GM21786 (cell line): ENCODE measurements at regions not wholly inside any gene's neighbourhood (a gene's known extent, or its start where the extent isn't known, plus 50 kb on each side); places are given as distances from the start of the nearest gene placed in this dataset.

Source experiments
- ATAC-seq: cut with Tn5 transposase; IDR thresholded peaks from one replicate; pipeline ENCODE4 v1.9.1; 2021; ENCODE audit not compliant: unreplicated experiment

DNA sequence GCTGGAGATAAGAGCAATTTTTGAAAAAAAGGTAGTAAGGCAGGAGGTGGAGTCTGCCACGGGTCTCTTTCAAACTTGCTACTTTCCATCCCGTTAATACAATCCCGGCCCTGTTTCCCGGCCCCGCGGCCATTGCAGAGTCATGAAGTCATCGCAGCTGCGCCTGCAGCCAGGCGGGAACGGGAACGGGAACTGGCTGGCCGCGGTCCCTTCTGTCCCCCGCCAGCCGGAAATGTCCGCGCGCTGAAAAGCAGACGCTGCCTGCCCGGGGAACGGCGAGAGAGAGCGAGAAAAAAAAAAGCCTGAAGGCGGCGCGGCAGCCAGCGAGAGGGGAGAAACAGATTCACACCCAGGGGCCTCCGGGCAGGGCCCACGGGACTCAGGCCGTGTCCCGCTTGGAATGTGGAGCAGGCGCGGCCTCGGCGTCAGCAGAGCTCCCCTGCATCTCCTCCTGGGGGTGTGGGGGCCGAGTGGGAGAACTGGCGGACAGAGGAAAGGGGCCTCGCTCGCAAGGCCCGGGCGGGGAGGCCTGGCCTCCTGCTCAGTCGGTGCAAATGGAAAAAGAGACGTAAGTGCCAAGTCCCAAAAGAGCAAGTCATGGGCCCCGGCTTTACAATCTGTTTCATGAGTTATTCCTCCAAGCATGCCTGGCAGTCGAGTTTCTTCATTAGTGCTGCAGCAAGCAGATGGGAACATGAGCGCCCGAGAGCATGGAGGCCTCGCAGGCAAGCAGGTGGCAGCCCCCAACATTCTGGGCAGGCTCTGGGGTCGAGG lies 201.2 kb upstream of the GAS1 start:
- no peak for ATAC-seq

GRCh38 chr9:87149799-87150198 lies 202.5 kb upstream of the GAS1 start:
- ATAC-seq: no peak

DNA sequence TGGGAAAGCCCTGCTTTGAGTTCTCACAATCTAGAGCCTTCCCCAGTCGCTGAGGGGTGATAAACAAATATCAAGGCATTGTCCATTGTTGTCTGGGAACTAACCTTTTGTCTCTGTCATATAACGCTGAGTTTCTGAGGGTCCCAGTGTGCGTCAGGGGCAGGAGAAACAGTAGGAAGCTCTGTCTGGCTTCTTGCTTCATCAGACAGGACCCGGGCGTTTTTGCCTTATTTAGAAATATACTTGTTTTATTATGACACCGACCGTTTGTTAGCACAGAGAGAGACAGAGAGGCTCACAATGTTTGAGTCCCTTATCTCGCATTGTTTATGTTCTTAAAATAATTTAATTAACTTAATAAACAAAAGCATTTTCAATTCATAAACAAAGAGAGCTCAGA lies 204.9 kb upstream of the GAS1 start:
- ATAC-seq: no peak

DNA sequence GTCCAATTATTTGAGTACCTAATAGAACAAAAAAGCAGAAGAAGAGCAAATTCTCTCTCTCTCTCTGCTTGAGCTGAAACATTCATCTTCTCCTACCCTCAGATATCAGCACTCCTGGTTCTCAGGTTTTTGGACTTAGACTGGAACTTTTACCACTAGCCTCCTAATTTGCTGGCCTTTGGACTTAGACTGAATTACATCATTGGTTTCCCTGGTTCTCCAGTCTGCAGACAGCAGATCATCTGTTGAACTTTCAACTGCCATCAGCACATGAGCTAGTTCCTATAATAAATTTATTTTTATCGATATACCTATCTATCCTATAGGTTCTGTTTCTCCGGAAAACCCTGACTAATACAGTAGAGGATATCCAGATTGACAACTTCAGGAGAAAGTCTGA lies 208.9 kb upstream of the GAS1 start:
- ATAC-seq: no peak

DNA sequence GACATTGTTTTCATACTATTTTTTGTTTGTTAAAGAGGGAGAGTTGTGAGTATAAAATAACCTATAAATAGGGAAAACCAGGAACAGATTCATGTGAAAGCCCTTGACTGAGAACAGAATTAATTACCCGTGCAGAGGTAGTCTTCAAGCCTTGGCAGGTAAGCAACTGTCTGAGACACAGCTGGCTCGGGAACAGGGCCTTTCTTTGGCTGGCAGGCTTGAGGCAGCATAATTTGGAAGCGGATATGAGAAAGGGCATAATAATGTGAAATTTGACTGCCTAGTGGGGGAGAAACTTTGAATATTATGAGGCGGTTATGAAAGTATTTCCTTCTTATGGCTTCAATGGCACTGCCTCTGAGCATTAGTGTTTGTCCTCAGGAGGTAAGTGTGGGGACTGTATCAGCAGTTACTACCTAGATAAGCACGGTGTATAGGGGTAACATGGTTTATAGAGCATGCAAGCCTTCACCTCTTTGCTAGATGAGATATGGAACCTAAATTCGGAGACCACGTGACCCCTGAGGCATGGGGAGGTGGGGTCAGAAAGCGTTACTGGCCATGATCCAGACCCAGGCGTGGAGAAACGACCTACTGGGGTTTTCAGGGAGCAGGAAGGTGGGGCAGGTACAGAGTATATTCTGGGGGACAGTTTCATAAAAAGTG lies 210.2 kb upstream of the GAS1 start:
- no peak for ATAC-seq

DNA sequence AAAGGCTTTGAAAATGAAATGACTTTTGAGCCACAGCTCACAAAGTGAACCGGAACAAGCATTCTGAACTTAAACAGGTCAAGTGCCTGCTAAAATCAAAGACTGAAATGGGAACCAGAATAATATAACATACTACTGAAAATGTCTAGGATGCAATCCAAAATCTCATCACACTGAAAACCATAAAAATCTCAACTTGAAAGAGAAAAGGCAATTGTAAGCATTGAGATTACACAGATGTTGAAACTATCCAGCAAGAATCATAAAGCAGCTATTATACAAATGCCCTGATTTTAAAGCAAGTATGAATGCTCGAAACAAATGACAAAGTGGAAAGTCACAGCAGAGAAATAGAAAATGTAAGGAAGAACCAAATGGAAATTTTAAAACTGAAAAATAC lies 211.5 kb upstream of the GAS1 start:
- ATAC-seq: no peak

DNA sequence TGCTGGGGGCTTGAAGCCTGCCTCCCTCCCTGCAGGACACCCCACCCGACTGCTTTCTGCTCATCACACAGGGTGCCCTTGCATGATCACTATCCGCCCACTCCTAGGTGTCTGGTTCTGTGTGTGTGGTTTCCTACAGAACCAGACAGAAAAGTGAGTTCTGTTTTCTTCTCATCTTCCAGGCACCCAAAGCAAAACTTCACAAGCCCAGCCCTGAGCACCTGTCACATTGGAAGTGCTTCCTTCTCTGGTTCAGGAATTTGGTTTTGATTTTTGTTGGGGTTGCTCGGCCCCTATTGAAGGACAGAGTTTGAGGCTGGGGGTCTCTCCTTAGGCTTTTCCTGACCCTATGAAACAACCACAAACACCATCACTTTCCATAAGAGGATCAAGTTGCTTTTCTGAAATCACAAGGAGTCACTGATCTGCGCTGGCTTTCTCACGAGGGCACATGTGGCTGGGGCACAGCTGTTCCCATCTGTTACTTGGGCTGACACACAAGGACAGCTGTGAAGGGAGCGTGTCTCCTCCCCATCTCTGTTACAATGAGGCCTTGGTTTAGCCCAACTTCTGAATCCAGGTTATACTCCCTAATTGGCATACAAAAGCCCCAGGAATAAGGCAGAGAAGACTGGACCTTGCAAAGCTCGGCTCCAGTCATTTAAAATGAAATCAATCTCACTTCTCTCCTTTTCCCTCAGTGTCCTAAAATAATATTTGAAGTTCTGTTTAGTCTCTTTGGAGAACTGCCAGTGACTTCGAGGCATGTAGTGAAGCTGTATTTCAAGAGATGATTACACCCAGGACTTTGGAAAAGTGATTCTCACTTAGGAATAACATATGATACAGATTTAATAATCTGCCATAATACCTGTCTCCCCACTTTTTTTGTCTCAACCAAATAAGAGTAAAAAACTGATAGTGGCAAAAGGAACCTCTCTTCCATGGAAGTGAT lies 213.1 kb upstream of the GAS1 start:
- ATAC-seq: no peak

DNA sequence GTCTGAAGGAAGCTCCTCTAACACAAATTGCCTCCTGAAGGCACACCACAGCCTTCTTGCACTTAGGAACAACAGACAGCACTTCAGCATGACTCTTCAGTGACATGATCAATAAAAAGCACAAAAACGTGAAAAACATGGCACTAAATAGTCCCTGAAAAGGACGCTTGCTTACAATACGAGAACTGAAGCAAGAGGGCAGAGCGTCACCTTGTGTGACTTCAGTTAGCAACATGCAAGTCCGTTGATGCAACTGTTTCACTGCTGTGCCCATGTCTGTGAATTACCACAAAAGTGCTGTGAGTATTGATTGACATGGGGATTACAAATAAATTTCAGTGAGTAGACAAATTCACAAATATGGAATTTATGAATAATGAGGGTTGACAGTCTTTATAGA lies 219.9 kb upstream of the GAS1 start:
- no peak for ATAC-seq

DNA sequence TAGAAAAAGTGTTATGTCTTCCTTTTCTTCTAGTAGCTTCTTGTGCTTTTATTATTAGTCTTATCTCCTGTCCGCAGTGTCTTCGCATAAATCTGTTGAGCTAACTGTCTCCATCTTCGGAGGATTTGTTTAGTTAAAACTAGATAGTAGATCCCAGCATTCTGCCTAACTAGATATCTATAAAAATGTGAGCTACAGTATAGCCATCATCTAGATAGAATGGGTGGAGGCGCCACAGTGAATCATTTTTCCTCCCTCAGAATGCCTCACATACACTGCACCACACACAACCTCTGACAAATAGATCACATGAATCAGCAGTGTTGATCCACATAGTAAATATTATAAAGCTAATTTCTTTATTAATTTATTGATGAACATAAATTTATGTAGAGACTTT lies 220.3 kb upstream of the GAS1 start:
- no peak for ATAC-seq

- no peak for ATAC-seq
Observed at GRCh38 chr9:87178302-87178701, 231.0 kb upstream of the GAS1 start.

GRCh38 chr9:87179553-87180340 lies 232.4 kb upstream of the GAS1 start:
- no peak for ATAC-seq

DNA sequence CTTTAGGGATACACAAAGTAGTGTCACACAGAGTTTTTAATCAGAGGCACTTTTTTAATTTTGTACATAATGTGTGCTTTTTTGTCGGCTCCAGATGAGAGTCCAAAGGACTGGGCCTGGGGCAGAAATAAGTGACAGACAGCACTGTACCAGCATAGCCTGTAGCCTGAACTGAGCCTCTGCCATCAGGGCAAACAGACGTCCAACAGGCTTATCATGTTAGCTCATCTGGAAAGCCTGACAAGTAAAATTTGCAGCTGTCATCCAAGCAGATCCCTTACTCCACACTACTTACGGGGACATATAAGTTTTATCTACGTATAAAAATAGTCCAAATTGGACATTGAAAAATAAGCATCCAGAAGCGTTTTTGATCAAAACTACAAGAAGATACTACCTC lies 233.1 kb upstream of the GAS1 start:
- no peak for ATAC-seq

GRCh38 chr9:87180841-87181240 lies 233.5 kb upstream of the GAS1 start:
- ATAC-seq: no peak

DNA sequence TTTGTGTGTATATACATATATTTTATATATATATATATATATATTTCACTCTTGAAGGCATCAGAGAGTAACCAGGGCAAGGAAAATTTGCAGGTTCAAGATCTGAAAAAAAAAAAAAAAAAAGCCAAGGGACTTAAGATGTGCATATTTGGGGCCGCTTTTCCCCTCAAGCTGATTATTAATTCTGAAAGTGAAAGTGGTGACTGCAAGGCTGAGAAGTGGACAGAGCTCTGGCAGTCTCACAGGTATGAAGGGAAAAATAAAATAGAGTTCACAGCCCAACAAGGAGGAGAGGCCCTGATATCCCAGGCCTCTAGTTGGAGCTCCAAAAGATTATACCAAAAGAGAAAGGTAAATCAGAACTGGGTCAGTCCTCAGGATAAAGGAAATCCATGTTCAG lies 234.4 kb upstream of the GAS1 start:
- no peak for ATAC-seq

GRCh38 chr9:87184956-87185642 lies 237.8 kb upstream of the GAS1 start:
- no peak for ATAC-seq

- no peak for ATAC-seq
Observed at GRCh38 chr9:87187656-87188055, 240.3 kb upstream of the GAS1 start.

DNA sequence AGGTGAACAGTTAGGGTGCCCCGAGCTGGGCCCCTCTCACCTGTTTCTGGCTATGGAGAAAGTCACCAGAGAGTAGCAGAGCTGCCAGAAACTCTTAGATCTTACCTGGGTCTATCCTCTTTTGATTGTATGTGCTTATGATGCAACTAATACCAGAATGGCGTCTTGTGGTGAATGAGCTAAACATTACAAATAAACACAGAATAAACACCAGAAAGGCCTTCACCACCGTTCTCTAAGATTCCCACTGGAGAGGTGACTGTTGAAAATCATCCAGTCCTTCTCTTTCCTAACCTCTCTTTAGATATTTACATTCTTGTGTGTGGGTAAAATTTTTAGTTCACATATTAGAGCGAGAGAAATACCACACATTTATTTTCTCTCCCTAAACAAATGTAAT lies 241.7 kb upstream of the GAS1 start:
- no peak for ATAC-seq

DNA sequence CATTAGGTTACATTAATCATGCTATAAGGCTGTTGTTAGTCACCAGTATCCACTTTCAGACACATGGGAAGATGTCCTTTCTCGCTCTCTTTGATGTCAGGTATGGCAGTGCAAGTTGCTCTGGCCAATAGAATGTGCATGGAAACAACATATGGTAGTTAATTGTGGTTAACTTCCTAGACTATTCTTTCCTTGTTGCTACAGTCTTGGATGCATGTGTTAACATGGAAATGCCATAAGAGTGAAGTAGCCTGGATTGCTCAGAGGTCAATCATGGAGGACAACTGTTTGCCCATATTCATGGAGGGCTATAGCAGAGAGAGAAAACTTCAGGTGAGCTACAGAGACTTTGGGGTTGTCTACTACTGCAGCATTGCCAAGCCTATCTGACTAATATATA lies 245.8 kb upstream of the GAS1 start:
- no peak for ATAC-seq

GRCh38 chr9:87193925-87194868 lies 246.9 kb upstream of the GAS1 start:
- no peak for ATAC-seq
